Adrenal gland (tissue), 9 donors: ENCODE measurements at regions not wholly inside any gene's neighbourhood (a gene's known extent, or its start where the extent isn't known, plus 50 kb on each side); places are given as distances from the start of the nearest gene placed in this dataset.

Experiments used
- DNase-seq, 7 donors: peaks; one replicate each; pipeline ENCODE4 v3.0.0-alpha.2; 2019 to 2020
- H3K27ac ChIP-seq, 5 donors: fragments of 200-600 bp; sonication (generic) in 4 of 5; 1 replicate in 3 of 5; 2 replicates in 2 of 5; pipeline versions ENCODE4 v1.5.1 to v1.8.0; 2016 to 2020; ENCODE audit warnings: mild to moderate bottlenecking in 1 of 5
- H3K27me3 ChIP-seq: fragments of 200-600 bp; 2 replicates; pipeline ENCODE4 v1.8.0; 2021
- H3K36me3 ChIP-seq, 2 donors: fragments of 200-600 bp; replicated peaks in 1 of 2; 1 replicate in 1 of 2; 2 replicates in 1 of 2; pipeline versions ENCODE4 v1.5.1 to v1.8.0; 2018 to 2022
- H3K4me1 ChIP-seq, 2 donors: fragments of 200-600 bp; replicated peaks in 1 of 2; 1 replicate in 1 of 2; 2 replicates in 1 of 2; pipeline versions ENCODE4 v1.5.1 to v1.8.0; 2018 to 2021
- H3K4me3 ChIP-seq, 4 donors: fragments of 200-600 bp; sonication (generic) in 3 of 4; one replicate each; pipeline ENCODE4 v1.5.1; 2016 to 2018
- H3K9me3 ChIP-seq, 3 donors: fragments of 200-600 bp; sonication (generic) in 1 of 3; replicated peaks in 1 of 3; 1 replicate in 2 of 3; 2 replicates in 1 of 3; pipeline versions ENCODE4 v1.5.1 to v1.8.0; 2016 to 2021
- CTCF ChIP-seq, 6 experiments: fragments of 450-650 bp in 4 of 6; fragments of 200-600 bp in 2 of 6; sonication (generic) in 1 of 6; IDR thresholded peaks; 1 replicate in 5 of 6; 2 replicates in 1 of 6; pipeline versions ENCODE4 v1.5.1 to v1.8.0; 2016 to 2021; ENCODE audit warnings: antibody characterized with exemption in 6 of 6, mild to moderate bottlenecking in 2 of 6, moderate library complexity in 1 of 6
- POLR2A ChIP-seq, 2 donors: fragments of 450-650 bp; IDR thresholded peaks; one replicate each; pipeline ENCODE4 v1.6.1; 2017; ENCODE audit warnings: antibody characterized with exemption in 2 of 2, mild to moderate bottlenecking in 2 of 2, moderate library complexity in 1 of 2
- WGBS, 4 donors: extraction: QIAGEN DNeasy Blood & Tissue Kit in 2 of 4; methylation state at CpG; one replicate each; pipeline versions ENCODE4 v1.1.5 to v1.1.7; 2013 to 2017; 5-methylcytosine and 5-hydroxymethylcytosine counted together
- intact Hi-C, 2 donors: fragments of 100-400 bp; cut with DNase I; formaldehyde crosslinking; loops; one replicate each; pipeline versions ENCODE4 v1.14.1 to v1.15.0; 2022 to 2023
- donor health status: healthy with polysubstance abuse.
- donor health status: Bipolar disorder and iron deficiency.
- donor health status: DM: yes; HTN: yes; CAD: no.
- donor health status: DM: no; HTN: no; CAD: no.
- donor health status: DM: no; HTN: no; CAD: no.

GRCh38 chr9:1355656-1356055 is 305.5 kb downstream of the DMRT2 start:
- WGBS, 4 donors, result 53 to 89% (median 72%) methylated on average over 1 of the region's 1 CpG

GRCh38 chr9:1362845-1363244 is 312.7 kb downstream of the DMRT2 start:
- H3K27me3 ChIP-seq, result no peaks in the 10 kb centered on the region
- intact Hi-C loops, result no loop called here
- WGBS, 4 donors, result 73 to 88% (median 80%) methylated on average over 5 to 6 of the region's 6 CpGs

More at GRCh38 chr9:1355656-1356055, 305.5 kb downstream of the DMRT2 start:
- Histone ChIP-seq H3K27ac (no peak overlapping the region), H3K9me3 (no peaks in the 10 kb centered on the region), H3K27me3 (no peaks in the 10 kb centered on the region), H3K36me3 (no peaks in the 10 kb centered on the region), H3K4me3 (no peak overlapping the region), H3K4me1 (no peaks in the 10 kb centered on the region)
- TF ChIP-seq CTCF (IDR thresholded peaks at IDR 0.05), result no peak
- no peak for TF ChIP-seq POLR2A (IDR thresholded peaks at IDR 0.05)
- DNase-seq, result no peak
- intact Hi-C loops, result no loop called here

GRCh38 chr9:1366276-1366675 is 316.1 kb downstream of the DMRT2 start:
- H3K36me3 ChIP-seq, result no peaks in the 10 kb centered on the region
- H3K27me3 ChIP-seq, result no peaks in the 10 kb centered on the region
- H3K4me1 ChIP-seq, result no peaks in the 10 kb centered on the region
- 57 to 83% (median 71%) methylated on average over 2 of the region's 2 CpGs for WGBS, 4 donors
- no peak overlapping the region for H3K4me3 ChIP-seq
- TF ChIP-seq CTCF (IDR thresholded peaks at IDR 0.05), result no peak
- no peak for TF ChIP-seq POLR2A (IDR thresholded peaks at IDR 0.05)
- no peaks in the 10 kb centered on the region for H3K9me3 ChIP-seq
- DNase-seq, result no peak
- intact Hi-C loops, result no loop called here
- H3K27ac ChIP-seq, result no peak overlapping the region

More at GRCh38 chr9:1362845-1363244, 312.7 kb downstream of the DMRT2 start:
- DNase-seq, result no peak
- Histone ChIP-seq H3K36me3 (no peaks in the 10 kb centered on the region), H3K4me1 (no peaks in the 10 kb centered on the region), H3K27ac (no peak overlapping the region), H3K4me3 (no peak overlapping the region), H3K9me3 (no peaks in the 10 kb centered on the region)
- TF ChIP-seq CTCF (IDR thresholded peaks at IDR 0.05), result no peak
- TF ChIP-seq POLR2A (IDR thresholded peaks at IDR 0.05), result no peak

GRCh38 chr9:1369297-1369696 is 319.1 kb downstream of the DMRT2 start:
- DNase-seq, result no peak
- Histone ChIP-seq H3K4me3 (no peak overlapping the region), H3K27me3 (no peaks in the 10 kb centered on the region), H3K36me3 (no peaks in the 10 kb centered on the region), H3K4me1 (no peaks in the 10 kb centered on the region), H3K27ac (no peak overlapping the region), H3K9me3 (no peaks in the 10 kb centered on the region)
- TF ChIP-seq CTCF (IDR thresholded peaks at IDR 0.05) (no peak), POLR2A (IDR thresholded peaks at IDR 0.05) (no peak)
- 61 to 97% (median 73%) methylated on average over 1 of the region's 1 CpG for WGBS, 4 donors
- intact Hi-C loops, result no loop called here
